NT2/D1 (cell line): ENCODE measurements at regions not wholly inside any gene's neighbourhood (a gene's known extent, or its start where the extent isn't known, plus 50 kb on each side); places are given as distances from the start of the nearest gene placed in this dataset.
A peak's percentile ranks its signal among the peaks of the same experiment; 100 is the strongest.
"Not testable (repeated sequence)": the region's sequence is repeated elsewhere in the genome, so short reads cannot be mapped to it uniquely, and the experiment has no call there.

Experiments
- DNase-seq: peaks from one replicate; pipeline ENCODE4 v3.0.0-alpha.2; 2011; ENCODE audit warnings: low read depth, low spot score
- H3K27me3 ChIP-seq: 2 replicates; pipeline ENCODE4 v1.6.0; 2011; ENCODE audit warnings: mild to moderate bottlenecking; ENCODE audit not compliant: insufficient read length, insufficient read depth
- H3K36me3 ChIP-seq: 2 replicates; pipeline ENCODE4 v1.6.1; 2011; ENCODE audit warnings: mild to moderate bottlenecking, low read length, mixed read lengths; ENCODE audit not compliant: insufficient read depth, insufficient read length
- H3K4me1 ChIP-seq: 2 replicates; pipeline ENCODE4 v1.5.1; 2011; ENCODE audit not compliant: insufficient read depth, insufficient read length
- H3K4me3 ChIP-seq: 2 replicates; pipeline ENCODE4 v1.5.1; 2011; ENCODE audit warnings: low read depth; ENCODE audit not compliant: insufficient read length
- H3K9ac ChIP-seq: 2 replicates; pipeline ENCODE4 v1.6.0; 2011; ENCODE audit warnings: low read depth; ENCODE audit not compliant: insufficient read length
- H3K9me3 ChIP-seq: 2 replicates; pipeline ENCODE4 v1.5.1; 2011; ENCODE audit warnings: mild to moderate bottlenecking, low read length; ENCODE audit not compliant: insufficient read depth
- SUZ12 ChIP-seq: IDR thresholded peaks from 2 replicates; pipeline ENCODE4 v1.6.1; 2011; ENCODE audit not compliant: insufficient read length, insufficient read depth; ENCODE audit errors: extremely low read depth
- YY1 ChIP-seq: IDR thresholded peaks from 2 replicates; pipeline ENCODE4 v1.6.1; 2011; ENCODE audit not compliant: insufficient read length, insufficient read depth
- ZNF274 ChIP-seq: IDR thresholded peaks from 2 replicates; pipeline ENCODE4 v1.6.1; 2011; ENCODE audit warnings: mild to moderate bottlenecking, low read depth, low read length

DNA sequence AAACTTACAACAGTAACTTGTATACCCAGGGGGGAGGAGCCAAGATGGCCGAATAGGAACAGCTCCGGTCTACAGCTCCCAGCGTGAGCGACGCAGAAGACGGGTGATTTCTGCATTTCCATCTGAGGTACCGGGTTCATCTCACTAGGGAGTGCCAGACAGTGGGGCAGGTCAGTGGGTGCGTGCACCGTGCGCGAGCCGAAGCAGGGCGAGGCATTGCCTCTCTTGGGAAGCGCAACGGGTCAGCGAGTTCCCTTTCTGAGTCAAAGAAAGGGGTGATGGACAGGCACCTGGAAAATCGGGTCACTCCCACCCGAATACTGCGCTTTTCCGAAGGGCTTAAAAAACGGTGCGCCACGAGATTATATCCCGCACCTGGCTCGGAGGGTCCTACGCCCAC is 278.8 kb downstream of the FAM47B start:
- H3K4me1 ChIP-seq, H3K36me3 ChIP-seq, H3K9me3 ChIP-seq, H3K27me3 ChIP-seq, DNase-seq, H3K9ac ChIP-seq: not testable (repeated sequence)
- H3K4me3 ChIP-seq: peak overlapping the region; percentile 19

DNA sequence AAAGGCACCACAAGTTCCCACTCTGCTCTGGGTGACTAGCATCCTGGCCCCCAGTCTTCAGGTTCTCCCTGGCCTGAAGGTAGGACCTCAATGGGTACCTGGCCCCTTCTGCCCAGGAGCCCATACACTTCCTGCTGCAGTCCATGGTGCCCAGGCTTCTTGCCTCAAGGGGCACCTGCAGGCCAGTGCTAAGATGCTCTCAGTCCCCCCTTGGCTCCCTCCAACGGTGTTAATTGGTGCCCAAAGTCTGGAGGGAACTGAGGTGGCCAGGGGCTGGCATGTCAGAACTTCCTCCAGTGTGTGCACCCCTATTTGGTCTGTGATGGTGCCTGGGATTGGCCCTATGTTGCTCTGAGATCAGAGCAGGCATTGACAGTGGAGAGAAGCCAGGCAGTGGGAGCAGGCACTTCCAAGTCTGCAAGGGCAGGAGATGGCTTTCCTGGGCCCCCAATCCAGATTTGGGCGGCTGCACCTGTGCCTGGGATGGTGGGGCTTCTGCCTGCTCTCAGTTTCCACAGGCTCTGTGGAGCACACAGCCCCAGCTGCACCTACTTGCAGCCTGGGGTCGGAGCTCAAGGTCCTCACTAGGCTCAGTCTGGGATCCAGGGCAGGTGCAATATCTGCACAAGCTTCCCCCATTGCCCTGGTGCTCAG is 301.6 kb downstream of the FAM47B start:
- TF ChIP-seq ZNF274 (no peak), YY1 (no peak), SUZ12 (no peak)
- Histone ChIP-seq H3K27me3 (no peaks in the 10 kb centered on the region), H3K9me3 (no peaks in the 10 kb centered on the region), H3K36me3 (no peaks in the 10 kb centered on the region), H3K4me1 (no peaks in the 10 kb centered on the region), H3K4me3 (no peak overlapping the region), H3K9ac (no peak overlapping the region)
- no peak for DNase-seq

- H3K4me1 ChIP-seq: no peaks in the 10 kb centered on the region
- H3K9ac ChIP-seq: no peak overlapping the region
- H3K36me3 ChIP-seq: no peaks in the 10 kb centered on the region
- no peak for DNase-seq
- no peaks in the 10 kb centered on the region for H3K27me3 ChIP-seq
- no peak for TF ChIP-seq SUZ12
- no peak for TF ChIP-seq ZNF274
- no peak overlapping the region for H3K4me3 ChIP-seq
- no peaks in the 10 kb centered on the region for H3K9me3 ChIP-seq
Observed at GRCh38 chrX:35244796-35245508, 302.4 kb downstream of the FAM47B start.

- Histone ChIP-seq H3K9me3 (no peaks in the 10 kb centered on the region), H3K36me3 (no peaks in the 10 kb centered on the region), H3K9ac (no peak overlapping the region), H3K27me3 (no peaks in the 10 kb centered on the region), H3K4me1 (no peaks in the 10 kb centered on the region), H3K4me3 (no peak overlapping the region)
- TF ChIP-seq YY1: no peak
- TF ChIP-seq ZNF274: no peak
- no peak for TF ChIP-seq SUZ12
- no peak for DNase-seq
Observed at GRCh38 chrX:35251226-35251625, 308.6 kb downstream of the FAM47B start.

DNA sequence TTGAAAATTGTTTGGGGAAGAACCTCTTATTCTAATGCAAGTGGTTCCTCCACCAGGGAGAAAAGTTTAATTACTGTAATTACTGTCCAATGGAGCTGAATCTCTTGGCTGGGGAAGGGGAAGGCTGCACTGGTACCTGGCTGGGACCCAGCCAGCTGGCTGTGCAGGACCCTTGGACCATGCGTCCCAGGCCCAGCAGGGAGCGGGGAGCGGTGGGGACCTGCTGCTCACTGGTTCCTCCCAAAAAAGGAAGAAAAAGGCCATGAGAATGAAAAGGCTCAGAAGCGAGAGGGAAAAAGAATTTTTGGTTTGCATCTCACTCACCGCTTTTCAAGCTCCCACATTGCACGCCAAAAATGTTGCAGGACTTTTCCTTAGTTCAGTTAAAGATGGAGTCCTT is 333.5 kb downstream of the FAM47B start:
- H3K36me3 ChIP-seq: no peaks in the 10 kb centered on the region
- no peak overlapping the region for H3K4me3 ChIP-seq
- H3K9ac ChIP-seq: no peak overlapping the region
- TF ChIP-seq SUZ12 (no peak), YY1 (no peak), ZNF274 (no peak)
- no peaks in the 10 kb centered on the region for H3K9me3 ChIP-seq
- no peaks in the 10 kb centered on the region for H3K27me3 ChIP-seq
- no peak for DNase-seq
- H3K4me1 ChIP-seq: no peaks in the 10 kb centered on the region

DNA sequence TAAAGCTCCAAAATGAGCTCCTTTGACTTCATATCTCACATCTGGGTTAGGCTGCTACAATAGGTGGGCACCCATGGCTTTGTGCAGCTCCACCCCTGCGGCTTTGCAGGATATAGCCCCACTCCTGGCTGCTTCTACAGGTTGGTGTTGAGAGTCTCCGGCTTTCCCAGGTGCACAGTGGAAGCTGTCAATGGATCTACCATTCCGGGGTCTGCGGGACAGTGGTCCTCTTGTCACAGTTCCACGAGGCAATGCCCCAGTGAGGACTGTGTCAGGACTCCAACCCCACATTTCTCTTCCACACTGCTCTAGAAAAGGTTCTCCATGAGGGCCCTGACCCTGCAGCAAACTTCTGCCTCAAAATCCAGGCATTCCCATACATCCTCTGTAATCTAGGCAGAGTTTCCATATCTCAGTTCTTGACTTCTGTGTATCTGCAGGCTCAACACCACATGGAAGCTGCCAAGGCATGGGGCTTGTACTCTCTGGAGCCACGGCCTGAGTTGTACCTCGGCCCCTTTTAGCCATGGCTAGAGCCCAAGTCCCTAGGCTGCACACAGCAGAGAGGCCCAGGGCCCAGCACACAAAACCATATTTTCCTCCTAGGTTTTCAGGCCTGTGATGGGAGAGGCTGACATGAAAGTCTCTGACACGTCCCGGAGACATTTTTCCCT is 342.8 kb downstream of the FAM47B start:
- TF ChIP-seq ZNF274 (no peak), SUZ12 (no peak), YY1 (no peak)
- H3K4me3 ChIP-seq: no peak overlapping the region
- no peaks in the 10 kb centered on the region for H3K27me3 ChIP-seq
- DNase-seq: no peak
- no peak overlapping the region for H3K9ac ChIP-seq
- no peaks in the 10 kb centered on the region for H3K36me3 ChIP-seq
- H3K4me1 ChIP-seq: no peaks in the 10 kb centered on the region
- H3K9me3 ChIP-seq: no peaks in the 10 kb centered on the region

- H3K4me1 ChIP-seq: no peaks in the 10 kb centered on the region
- no peak for DNase-seq
- H3K27me3 ChIP-seq: no peaks in the 10 kb centered on the region
- H3K9ac ChIP-seq: no peak overlapping the region
- no peaks in the 10 kb centered on the region for H3K36me3 ChIP-seq
- no peak for TF ChIP-seq ZNF274
- no peak for TF ChIP-seq SUZ12
- TF ChIP-seq YY1: no peak
- no peak overlapping the region for H3K4me3 ChIP-seq
- H3K9me3 ChIP-seq: no peaks in the 10 kb centered on the region
Observed at GRCh38 chrX:35288657-35289056, 346.1 kb downstream of the FAM47B start.
